Activated naive CD4-positive, alpha-beta T cell (primary cell): ENCODE measurements at regions not wholly inside any gene's neighbourhood (a gene's known extent, or its start where the extent isn't known, plus 50 kb on each side); places are given as distances from the start of the nearest gene placed in this dataset.

Experiments used
- DNase-seq, 4 experiments: peaks; one replicate each; lab custom pipeline; 2025; lab: John Stamatoyannopoulos, UW

GRCh38 chr9:20042128-20042711 is 253.4 kb upstream of the SLC24A2 start:
- DNase-seq = no peak

DNA sequence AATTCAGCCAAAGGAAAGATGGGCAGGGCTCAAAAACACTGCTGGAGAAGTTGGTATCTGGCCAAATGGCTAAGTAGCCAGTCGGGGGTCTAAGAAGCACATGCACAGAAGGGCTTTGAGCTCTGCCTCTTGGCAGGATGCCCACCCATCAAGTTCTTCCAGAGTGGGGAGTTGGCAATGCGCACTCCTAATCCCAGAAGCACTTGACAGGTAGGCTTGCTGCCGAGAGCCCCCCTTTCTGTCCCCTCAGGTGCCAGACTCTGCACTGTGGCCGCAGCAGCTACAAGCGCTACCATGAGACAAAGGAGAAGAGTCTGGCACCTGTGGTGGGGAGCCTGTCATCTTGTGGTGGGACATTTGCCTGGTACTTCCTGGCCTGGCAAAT is 252.9 kb upstream of the SLC24A2 start:
- no peak for DNase-seq

DNA sequence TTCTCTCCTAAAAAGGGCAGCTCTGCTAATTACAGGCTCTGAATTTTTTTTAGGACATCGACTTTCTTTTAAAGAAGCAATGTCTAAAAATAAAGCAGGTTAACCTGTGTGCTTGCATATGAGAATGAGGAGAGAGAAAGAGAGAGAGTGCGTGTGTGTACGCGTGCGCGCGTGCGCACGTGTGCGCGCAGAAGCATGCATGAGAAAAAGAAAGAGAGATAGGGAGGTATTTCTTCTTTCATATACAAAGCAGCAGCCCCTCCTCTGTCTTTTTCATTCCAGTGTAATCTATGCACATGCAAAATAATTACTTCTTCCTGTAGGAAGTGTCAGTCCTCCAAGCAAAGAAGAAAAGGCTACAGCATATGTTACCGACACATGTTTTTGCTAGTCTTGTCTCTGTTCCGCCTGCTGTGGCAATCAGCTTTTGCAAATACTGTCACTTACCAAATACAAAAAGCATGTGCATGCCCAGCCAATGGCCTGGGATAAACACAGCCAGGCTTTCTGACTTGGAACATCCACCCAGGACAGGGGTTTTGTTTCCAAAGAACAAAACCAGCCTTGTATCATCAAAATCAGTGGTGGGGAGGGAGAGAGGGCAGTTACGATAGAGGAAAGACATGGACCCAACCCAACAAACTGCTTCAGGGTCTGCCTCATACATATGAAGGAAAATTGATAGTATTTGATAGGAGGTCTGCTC is 252.3 kb upstream of the SLC24A2 start:
- no peak for DNase-seq

DNA sequence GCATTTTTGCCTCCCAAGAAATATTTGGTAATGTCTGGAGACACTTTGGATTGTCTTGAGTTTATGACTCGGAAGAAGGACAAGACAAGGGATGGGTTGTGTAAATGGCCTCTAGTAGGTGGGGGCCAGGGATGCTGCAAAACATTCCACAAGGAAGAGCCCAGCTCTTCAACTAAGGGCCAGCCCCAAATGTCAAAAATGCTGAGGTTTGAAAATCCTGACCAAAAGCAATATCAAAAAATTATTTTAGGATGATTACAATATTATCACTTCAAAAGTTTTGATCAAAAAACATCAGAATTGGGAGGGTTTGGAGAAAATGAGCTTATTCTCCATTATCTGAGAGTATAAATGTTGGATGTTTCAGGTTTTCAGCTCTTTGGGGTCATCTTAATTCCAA is 248.9 kb upstream of the SLC24A2 start:
- no peak for DNase-seq

GRCh38 chr9:20033511-20033910 is 244.7 kb upstream of the SLC24A2 start:
- DNase-seq = no peak

DNA sequence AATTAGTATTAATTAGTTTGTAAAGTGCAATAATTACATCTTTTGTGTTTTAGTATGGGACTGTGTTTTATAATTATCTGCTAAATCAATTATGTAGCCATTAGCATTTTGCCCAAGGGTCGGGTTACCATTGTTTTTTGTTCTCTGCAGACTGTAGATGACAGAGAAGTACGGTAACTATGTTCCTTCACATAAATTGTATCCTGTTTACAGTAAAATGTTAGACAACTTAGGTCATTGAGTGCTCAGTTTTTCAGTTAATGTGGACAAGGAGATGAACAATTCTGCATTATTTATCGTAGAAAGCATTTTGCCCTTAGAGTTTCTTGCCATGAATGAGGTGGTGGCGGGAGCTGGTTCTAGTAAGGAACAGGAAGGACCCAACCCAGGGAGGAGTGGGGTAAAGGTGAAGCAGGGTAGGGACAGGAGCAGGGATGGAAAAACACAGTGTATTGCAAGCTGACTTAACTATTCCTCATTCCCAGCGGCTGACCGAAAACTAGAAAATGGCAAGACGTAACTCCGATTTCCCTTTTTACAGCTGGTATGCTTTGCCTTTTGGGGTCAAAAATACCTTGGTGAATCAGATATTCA is 243.7 kb upstream of the SLC24A2 start:
- no peak for DNase-seq

DNA sequence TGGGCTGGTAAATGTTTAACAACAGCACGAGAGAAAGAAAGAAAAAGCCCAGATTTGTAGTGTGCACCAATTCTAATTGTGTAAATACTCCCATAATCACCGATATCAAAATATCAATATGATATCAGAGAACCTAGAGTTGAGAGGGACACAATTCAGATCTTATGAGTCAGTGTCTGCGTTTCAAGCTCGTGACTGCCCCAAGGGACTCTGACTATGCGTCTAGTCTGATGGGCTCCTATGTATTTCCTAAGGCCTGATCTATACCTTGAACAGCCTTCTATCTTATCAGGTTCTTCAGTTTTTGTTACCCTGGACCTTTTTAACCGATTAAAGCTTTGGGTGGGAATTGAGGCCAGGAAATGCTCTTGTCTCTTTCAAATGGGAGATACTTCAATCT is 243.0 kb upstream of the SLC24A2 start:
- DNase-seq = no peak

DNA sequence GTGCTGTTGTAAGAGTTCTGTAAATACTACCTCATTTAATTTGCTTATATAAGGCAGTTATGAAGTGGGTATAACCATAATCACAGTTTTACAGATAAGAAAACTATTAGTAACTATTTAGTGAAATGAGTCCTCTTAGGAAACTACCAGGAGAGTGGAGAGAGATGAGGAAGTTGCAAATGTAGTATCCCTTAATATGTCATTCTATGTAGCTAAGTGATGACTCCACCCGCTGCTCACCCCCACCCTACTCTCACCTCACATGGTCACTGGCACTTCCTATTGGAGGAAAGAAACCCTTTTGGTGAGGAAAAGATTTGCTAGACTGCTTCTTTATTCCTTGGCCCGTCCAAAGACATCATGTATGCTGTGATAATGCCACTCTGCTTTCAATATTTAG is 241.8 kb upstream of the SLC24A2 start:
- DNase-seq = no peak

- DNase-seq = no peak
Observed at GRCh38 chr9:20030221-20030620, 241.4 kb upstream of the SLC24A2 start.

- DNase-seq = no peak
Observed at GRCh38 chr9:20028849-20029231, 240.0 kb upstream of the SLC24A2 start.

DNA sequence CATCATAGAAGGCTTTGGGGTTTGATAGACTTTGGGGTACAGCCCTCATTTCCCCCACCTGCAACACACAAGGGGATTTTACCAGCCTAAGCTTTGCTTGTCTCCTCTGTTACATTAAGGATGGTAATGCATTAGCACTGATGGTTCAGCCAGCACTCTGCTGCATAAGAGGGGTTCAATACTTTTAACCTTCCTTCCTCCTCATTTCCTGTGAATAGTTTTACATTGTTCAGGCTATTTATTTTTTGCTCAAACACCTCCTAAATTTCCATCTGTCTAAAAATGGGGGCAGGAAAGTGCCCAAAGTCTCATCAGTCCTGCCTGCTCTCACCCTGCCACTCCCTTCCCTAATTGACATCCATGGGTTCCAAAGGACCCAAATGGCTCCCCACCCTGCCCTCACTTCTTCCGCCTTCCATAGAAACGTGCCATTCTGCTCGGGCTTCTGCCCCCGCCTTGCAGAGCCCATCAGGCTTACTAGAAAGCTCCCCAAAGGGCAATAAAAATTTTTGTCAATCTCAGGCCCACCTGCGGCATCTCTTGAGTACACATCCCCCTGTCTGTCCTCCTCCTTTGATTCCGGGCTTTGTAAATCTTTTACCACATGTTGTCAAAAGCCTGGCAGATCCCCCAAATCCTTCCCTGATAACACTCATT is 239.5 kb upstream of the SLC24A2 start:
- no peak for DNase-seq

DNA sequence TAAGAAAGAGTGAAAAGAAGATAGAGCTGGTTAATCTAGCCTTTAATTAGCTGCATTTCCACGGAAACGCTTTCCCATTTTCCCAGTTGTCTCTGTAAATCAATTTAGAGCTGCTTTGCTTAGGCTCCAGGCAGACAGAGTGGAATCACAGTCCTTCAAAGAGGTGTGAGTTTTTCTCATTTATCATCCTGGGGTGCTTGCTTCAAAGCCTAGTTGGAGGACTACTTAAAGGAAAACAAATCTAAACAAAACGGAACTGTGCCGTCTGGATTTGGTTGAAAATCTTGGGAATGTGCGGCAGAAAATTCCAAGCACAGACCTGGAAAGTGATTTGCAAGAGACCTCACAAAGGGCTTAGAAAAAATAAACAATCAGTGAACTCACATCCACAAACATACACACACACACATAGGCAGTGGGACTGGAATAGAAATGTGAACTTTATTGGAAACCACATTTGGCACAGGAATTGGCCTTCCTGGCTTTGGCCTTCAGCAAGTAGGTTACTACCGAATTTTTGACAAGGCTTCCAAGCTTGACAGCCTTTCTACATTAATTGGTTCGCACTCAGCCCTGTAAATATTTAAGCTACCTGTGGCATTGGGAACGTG is 235.2 kb upstream of the SLC24A2 start:
- no peak for DNase-seq

DNA sequence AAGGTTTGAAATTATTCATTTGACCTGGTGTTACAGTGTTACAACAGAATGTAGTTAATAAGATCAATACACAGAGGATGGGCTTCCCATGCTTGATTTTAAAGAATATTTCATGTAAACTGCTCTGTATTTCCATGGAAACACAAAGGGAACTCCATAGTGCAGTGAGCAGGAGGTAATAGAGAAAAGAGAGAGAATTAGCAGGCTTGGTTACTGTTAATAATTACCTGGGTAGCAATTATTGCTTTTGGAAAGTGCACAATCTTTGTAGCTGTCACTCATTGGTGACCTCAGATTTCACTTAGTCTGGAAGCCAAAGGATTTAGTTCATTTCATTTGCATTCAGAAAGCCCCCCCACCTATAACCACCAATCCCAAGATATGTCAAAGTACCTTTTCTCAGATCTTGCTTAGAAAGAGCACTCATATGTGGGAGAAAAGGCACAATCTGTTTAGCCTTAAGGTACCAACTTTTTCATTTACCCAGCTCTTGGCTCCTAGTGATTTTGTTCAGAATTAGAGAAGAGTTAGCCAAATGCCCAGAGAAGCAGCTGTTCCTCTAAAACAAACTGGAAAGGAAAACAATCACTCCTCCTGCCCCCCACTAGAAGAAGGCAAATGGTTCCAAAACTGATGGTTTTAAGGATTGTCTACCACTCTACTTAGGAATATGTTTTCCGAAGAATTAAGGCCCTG is 234.5 kb upstream of the SLC24A2 start:
- DNase-seq = no peak

- no peak for DNase-seq
Observed at GRCh38 chr9:20022410-20022809, 233.6 kb upstream of the SLC24A2 start.

DNA sequence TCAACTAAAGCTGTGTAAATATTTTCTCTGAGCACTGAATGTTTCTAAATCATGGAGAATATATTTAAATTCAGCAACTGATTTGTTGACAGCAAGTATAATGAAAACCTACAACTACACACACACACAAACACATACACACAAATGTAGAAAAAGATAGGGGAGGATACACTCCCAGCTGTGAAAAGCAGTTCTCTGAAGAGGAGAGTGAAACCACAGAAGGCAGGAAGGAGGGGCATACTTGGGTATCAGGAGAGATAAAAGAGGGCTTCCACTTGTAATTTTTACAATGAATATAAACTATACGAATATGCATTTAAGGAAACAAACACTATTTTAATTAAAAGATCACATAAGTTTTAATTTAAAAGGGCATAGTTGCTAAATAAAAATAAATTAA is 227.8 kb upstream of the SLC24A2 start:
- DNase-seq = no peak

- no peak for DNase-seq
Observed at GRCh38 chr9:20015427-20015931, 226.6 kb upstream of the SLC24A2 start.

DNA sequence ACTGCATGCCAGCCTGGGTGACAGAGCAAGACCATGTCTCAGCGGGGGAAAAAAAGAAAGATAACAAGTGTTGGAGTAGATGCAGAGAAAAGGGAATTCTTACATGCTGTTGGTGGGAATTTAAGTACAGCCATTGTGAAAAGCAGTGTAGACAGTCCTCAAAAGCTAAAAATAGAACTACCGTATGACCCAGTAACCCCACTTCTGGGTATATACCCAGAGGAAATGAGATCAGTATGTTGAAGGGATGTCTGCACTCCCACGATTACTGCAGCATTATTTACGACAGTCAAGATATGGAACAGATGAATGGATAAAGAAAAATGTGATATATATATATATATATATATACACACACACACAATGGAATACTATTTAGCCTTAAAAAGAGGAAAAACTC is 225.3 kb upstream of the SLC24A2 start:
- no peak for DNase-seq

GRCh38 chr9:20012232-20012631 is 223.4 kb upstream of the SLC24A2 start:
- no peak for DNase-seq

GRCh38 chr9:20009606-20010005 is 220.8 kb upstream of the SLC24A2 start:
- no peak for DNase-seq

- no peak for DNase-seq
Observed at GRCh38 chr9:20002011-20002410, 213.2 kb upstream of the SLC24A2 start.

DNA sequence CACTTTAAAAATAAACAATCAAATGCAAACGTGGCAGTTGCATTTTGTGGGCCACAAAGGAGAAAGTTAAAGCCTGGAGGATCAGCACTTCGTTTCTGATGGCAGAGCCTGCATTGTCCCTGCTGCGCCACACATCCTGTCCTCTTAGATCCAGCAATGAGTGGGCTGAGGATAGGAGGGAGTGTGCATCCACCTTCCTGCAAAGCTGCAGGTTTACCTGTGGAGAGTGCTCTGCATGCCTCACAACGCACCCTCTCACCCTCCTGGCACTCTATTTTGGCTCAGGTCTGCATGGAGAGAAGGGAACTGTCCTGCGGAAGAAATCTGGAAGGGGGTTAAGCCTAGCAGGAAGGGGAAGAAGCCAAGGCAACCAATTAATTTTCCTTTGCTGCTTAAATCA is 212.2 kb upstream of the SLC24A2 start:
- DNase-seq = no peak

DNA sequence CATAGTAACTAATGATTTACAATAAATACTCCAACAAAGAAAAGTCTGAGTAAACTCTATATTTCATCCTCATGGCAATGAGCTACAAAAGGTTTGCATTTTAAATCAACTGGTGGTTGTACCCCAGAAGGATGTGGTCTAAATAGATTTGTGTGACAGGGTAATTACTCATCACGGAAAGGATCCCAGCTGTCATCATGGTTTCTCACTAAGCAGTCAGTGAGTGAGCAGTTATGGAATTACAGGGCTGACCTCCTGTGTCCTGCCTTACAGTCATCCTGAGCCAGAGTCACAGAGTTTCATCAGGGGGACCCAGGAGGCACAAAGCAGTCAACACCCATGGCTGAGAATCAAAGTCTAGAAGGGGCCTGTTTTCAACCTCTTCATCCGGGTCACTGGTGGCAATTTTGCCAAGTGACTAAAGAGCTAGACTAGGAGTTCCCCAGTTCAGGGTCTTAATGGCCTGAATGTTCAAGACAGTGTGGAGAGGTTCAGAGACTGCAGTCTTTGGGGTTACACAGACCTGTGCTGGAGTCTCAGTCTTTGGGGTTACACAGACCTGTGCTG is 210.7 kb upstream of the SLC24A2 start:
- DNase-seq = no peak
